Neuronal stem cell (in vitro differentiated cells): ENCODE measurements at regions not wholly inside any gene's neighbourhood (a gene's known extent, or its start where the extent isn't known, plus 50 kb on each side); places are given as distances from the start of the nearest gene placed in this dataset.

Experiments used
- DNase-seq: peaks from one replicate; pipeline ENCODE4 v3.0.0-alpha.2; 2013; ENCODE audit warnings: low spot score
- H2AFZ ChIP-seq: one replicate; pipeline ENCODE4 v1.6.1; 2013; ENCODE audit warnings: mild to moderate bottlenecking, low read length, inconsistent platforms
- H2AK5ac ChIP-seq: 2 replicates; pipeline ENCODE4 v1.6.1; 2013; ENCODE audit warnings: low read depth, mild to moderate bottlenecking, inconsistent platforms, low read length, moderate library complexity, mixed read lengths
- H2BK120ac ChIP-seq: 2 replicates; pipeline ENCODE4 v1.6.1; 2013; ENCODE audit warnings: low read depth, mild to moderate bottlenecking, inconsistent platforms, low read length, moderate library complexity, mixed read lengths
- H2BK12ac ChIP-seq: one replicate; pipeline ENCODE4 v1.6.1; 2013; ENCODE audit warnings: low read length, inconsistent platforms
- H2BK15ac ChIP-seq: 2 replicates; pipeline ENCODE4 v1.6.1; 2013; ENCODE audit warnings: mild to moderate bottlenecking, low read length, inconsistent platforms, mixed read lengths
- H2BK5ac ChIP-seq: one replicate; pipeline ENCODE4 v1.6.1; 2013; ENCODE audit warnings: inconsistent platforms, mild to moderate bottlenecking, low read length, moderate library complexity
- H3K14ac ChIP-seq: one replicate; pipeline ENCODE4 v1.6.1; 2013; ENCODE audit warnings: low read length, inconsistent platforms
- H3K18ac ChIP-seq: 2 replicates; pipeline ENCODE4 v1.6.1; 2013; ENCODE audit warnings: low read length, inconsistent platforms
- H3K23ac ChIP-seq: 2 replicates; pipeline ENCODE4 v1.6.1; 2013; ENCODE audit warnings: low read depth, mild to moderate bottlenecking, mixed read lengths, low read length, inconsistent platforms; ENCODE audit not compliant: poor library complexity
- H3K27ac ChIP-seq: replicated peaks from 3 replicates; pipeline ENCODE4 v1.5.1; 2013; ENCODE audit warnings: low read length, inconsistent platforms
- H3K27me3 ChIP-seq, 3 experiments: 2 replicates each; pipeline ENCODE4 v1.6.1; 2013; ENCODE audit warnings: low read length in 3 of 3, mild to moderate bottlenecking in 2 of 3, inconsistent platforms in 1 of 3, low read depth in 1 of 3, mixed read lengths in 1 of 3, moderate library complexity in 1 of 3; ENCODE audit not compliant: control insufficient read depth in 3 of 3, insufficient read depth in 3 of 3
- H3K36me3 ChIP-seq, 2 donors: replicated peaks in 1 of 2; 2 replicates each; pipeline ENCODE4 v1.6.1; 2013; ENCODE audit warnings: low read length in 2 of 2; ENCODE audit not compliant: control insufficient read depth in 2 of 2, insufficient read depth in 2 of 2
- H3K4ac ChIP-seq: 2 replicates; pipeline ENCODE4 v1.6.1; 2013; ENCODE audit warnings: inconsistent platforms, mild to moderate bottlenecking, low read length, moderate library complexity
- H3K4me1 ChIP-seq, 2 donors: 1 replicate in 1 of 2; 2 replicates in 1 of 2; pipeline ENCODE4 v1.6.1; 2013; ENCODE audit warnings: low read length in 2 of 2, low read depth in 1 of 2; ENCODE audit not compliant: control insufficient read depth in 2 of 2, insufficient read depth in 1 of 2
- H3K4me2 ChIP-seq: one replicate; pipeline ENCODE4 v1.6.1; 2013; ENCODE audit warnings: mild to moderate bottlenecking, low read length, inconsistent platforms; ENCODE audit not compliant: insufficient read depth, poor library complexity, severe bottlenecking
- H3K4me3 ChIP-seq, 2 donors: 2 replicates each; pipeline ENCODE4 v1.5.1; 2013; ENCODE audit warnings: low read length in 2 of 2, mild to moderate bottlenecking in 2 of 2, inconsistent platforms in 1 of 2, moderate library complexity in 1 of 2
- H3K79me1 ChIP-seq: one replicate; pipeline ENCODE4 v1.6.1; 2013; ENCODE audit warnings: low read depth, mild to moderate bottlenecking, inconsistent platforms, low read length, moderate library complexity
- H3K9ac ChIP-seq: one replicate; pipeline ENCODE4 v1.6.1; 2013; ENCODE audit warnings: mild to moderate bottlenecking, low read depth, low read length, inconsistent platforms; ENCODE audit not compliant: poor library complexity
- H3K9me3 ChIP-seq, 2 donors: replicated peaks in 1 of 2; 2 replicates each; pipeline versions ENCODE3 to v1.6.1; 2013; ENCODE audit warnings: low read length in 2 of 2, mild to moderate bottlenecking in 2 of 2, inconsistent platforms in 1 of 2, low read depth in 1 of 2, mixed read lengths in 1 of 2, moderate library complexity in 1 of 2; ENCODE audit not compliant: control insufficient read depth in 2 of 2, insufficient read depth in 1 of 2
- H4K8ac ChIP-seq: one replicate; pipeline ENCODE4 v1.6.1; 2013; ENCODE audit warnings: low read depth, mild to moderate bottlenecking, inconsistent platforms, low read length, moderate library complexity
- H4K91ac ChIP-seq: one replicate; pipeline ENCODE4 v1.6.1; 2013; ENCODE audit warnings: low read length, low read depth, mild to moderate bottlenecking, inconsistent platforms; ENCODE audit not compliant: poor library complexity
- WGBS, 2 donors: extraction: QIAGEN DNeasy Blood & Tissue Kit; methylation state at CpG; one replicate each; pipeline ENCODE4 v1.1.7; 2013; ENCODE audit warnings: missing lambda C conversion rate in 2 of 2, mixed read lengths in 1 of 2; ENCODE audit not compliant: insufficient read length in 2 of 2, insufficient replicate concordance in 1 of 2; ENCODE audit errors: extremely low coverage in 2 of 2; 5-methylcytosine and 5-hydroxymethylcytosine counted together

DNA sequence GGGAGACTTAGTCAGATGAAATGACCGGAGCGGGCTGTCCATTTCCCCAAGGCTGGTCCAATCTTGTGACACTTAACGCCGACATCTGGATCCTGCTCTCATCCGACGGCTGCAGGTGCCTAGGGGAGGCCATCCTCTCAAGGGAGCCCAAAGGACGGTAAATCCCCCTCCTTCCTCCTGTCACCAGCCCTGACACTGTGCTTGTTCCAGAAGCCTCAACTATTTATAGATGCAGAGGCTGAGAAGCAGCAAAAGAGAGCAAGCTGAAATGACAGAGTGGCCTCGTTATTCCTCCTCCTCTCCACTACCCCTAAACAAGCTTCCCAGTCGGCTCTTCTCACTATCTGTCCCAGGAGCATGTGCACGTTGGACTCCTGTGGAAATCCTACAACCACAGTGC, 533.7 kb downstream of the LIG4 start:
- Histone ChIP-seq H3K79me1 (no peaks in the 10 kb centered on the region), H2AFZ (no peak overlapping the region), H2BK12ac (no peak overlapping the region), H3K4me1 (peaks cover 0 to 2% of the 10 kb centered on the region in 2 donors), H3K9me3 (peaks cover 0 to 2% of the 10 kb centered on the region in 2 donors), H2AK5ac (no peak overlapping the region), H3K4me3 (no peak overlapping the region), H3K36me3 (no peaks in the 10 kb centered on the region), H2BK15ac (no peak overlapping the region), H2BK5ac (no peak overlapping the region), H4K8ac (no peak overlapping the region), H3K14ac (no peak overlapping the region), H2BK120ac (no peak overlapping the region), H3K27me3 (no peaks in the 10 kb centered on the region), H3K4me2 (no peak overlapping the region), H3K23ac (no peak overlapping the region), H3K9ac (no peak overlapping the region), H3K4ac (no peak overlapping the region), H3K18ac (peak overlapping the region; percentile 36), H3K27ac (no peak overlapping the region), H4K91ac (no peak overlapping the region)
- WGBS, 2 donors = no CpG with 5 or more reads among the region's 10 CpGs
- DNase-seq = no peak

DNA sequence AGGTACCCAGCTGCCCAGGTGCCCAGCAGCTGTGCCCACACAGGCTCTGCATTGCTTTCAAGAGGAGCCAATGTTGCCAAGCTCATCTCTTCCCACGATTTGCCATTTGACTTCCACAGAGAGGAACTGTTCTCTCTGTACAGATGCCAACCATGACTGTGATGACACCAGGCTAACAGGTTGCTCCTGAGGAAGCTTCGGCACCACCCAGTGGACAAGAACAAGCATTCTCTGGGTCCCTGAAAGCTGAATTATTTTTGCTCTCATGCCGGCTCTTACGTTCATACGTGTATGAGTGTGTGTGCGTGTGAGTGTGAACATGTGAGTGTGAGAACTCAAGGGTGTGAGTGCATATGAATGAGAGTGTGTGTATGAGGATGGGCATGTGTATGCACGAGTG, 535.2 kb downstream of the LIG4 start:
- Histone ChIP-seq H3K27ac (no peak overlapping the region), H3K18ac (no peak overlapping the region), H3K4me3 (no peak overlapping the region), H3K14ac (no peak overlapping the region), H3K27me3 (no peaks in the 10 kb centered on the region), H3K23ac (no peak overlapping the region), H3K9ac (no peak overlapping the region), H2BK120ac (no peak overlapping the region), H3K4ac (no peak overlapping the region), H3K9me3 (peaks cover 0 to 2% of the 10 kb centered on the region in 2 donors), H3K36me3 (no peaks in the 10 kb centered on the region), H3K79me1 (no peaks in the 10 kb centered on the region), H3K4me1 (peaks cover 0 to 2% of the 10 kb centered on the region in 2 donors), H2AFZ (no peak overlapping the region), H2BK15ac (no peak overlapping the region), H2AK5ac (no peak overlapping the region), H3K4me2 (no peak overlapping the region), H4K8ac (no peak overlapping the region), H2BK5ac (no peak overlapping the region), H4K91ac (no peak overlapping the region), H2BK12ac (no peak overlapping the region)
- WGBS, 2 donors = 100% methylated on average over 1 of the region's 7 CpGs
- no peak for DNase-seq

DNA sequence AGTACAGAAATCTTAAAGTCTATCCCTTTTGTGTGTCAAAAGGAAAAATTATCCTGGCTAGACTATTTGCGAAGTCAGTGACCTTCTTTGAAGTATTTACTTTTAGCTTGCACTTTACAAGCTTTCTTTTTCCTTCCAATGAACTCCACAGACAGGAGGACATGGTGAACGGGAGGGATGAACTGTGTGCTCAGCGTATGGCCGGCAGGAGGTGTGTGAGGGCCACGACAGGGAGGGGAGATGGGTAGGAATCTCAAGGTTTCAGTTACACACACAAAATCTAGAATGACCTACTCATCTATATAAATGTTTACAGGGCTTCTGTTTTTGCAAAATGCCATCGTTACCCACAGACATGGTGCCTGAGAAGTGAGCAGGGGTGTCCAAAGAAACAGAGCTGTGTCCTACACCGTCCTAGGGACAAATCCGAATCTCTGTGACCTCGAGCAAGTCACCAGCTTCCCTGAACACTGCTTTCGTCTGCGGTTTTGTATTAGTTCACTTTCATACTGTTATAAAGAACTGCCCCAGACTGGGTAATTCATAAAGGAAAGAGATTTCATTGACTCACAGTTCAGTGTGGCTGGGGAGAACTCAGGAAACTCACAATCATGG, 537.2 kb downstream of the LIG4 start:
- DNase-seq = no peak
- H3K4me1 ChIP-seq = no peaks in the 10 kb centered on the region
- no peaks in the 10 kb centered on the region for H3K27me3 ChIP-seq
- no peak overlapping the region for H3K23ac ChIP-seq
- H3K9me3 ChIP-seq = peaks cover 0 to 2% of the 10 kb centered on the region in 2 donors
- no peaks in the 10 kb centered on the region for H3K36me3 ChIP-seq
- H3K9ac ChIP-seq = no peak overlapping the region
- no peak overlapping the region for H2BK12ac ChIP-seq
- WGBS, 2 donors = no CpG with 5 or more reads among the region's 11 CpGs
- H3K18ac ChIP-seq = no peak overlapping the region
- H2AK5ac ChIP-seq = no peak overlapping the region
- no peak overlapping the region for H3K14ac ChIP-seq
- no peak overlapping the region for H2BK5ac ChIP-seq
- no peak overlapping the region for H2BK120ac ChIP-seq
- no peak overlapping the region for H3K4me2 ChIP-seq
- H4K91ac ChIP-seq = no peak overlapping the region
- no peaks in the 10 kb centered on the region for H3K79me1 ChIP-seq
- H2AFZ ChIP-seq = no peak overlapping the region
- H3K27ac ChIP-seq = no peak overlapping the region
- H3K4ac ChIP-seq = no peak overlapping the region
- no peak overlapping the region for H4K8ac ChIP-seq
- H3K4me3 ChIP-seq = no peak overlapping the region
- H2BK15ac ChIP-seq = no peak overlapping the region

DNA sequence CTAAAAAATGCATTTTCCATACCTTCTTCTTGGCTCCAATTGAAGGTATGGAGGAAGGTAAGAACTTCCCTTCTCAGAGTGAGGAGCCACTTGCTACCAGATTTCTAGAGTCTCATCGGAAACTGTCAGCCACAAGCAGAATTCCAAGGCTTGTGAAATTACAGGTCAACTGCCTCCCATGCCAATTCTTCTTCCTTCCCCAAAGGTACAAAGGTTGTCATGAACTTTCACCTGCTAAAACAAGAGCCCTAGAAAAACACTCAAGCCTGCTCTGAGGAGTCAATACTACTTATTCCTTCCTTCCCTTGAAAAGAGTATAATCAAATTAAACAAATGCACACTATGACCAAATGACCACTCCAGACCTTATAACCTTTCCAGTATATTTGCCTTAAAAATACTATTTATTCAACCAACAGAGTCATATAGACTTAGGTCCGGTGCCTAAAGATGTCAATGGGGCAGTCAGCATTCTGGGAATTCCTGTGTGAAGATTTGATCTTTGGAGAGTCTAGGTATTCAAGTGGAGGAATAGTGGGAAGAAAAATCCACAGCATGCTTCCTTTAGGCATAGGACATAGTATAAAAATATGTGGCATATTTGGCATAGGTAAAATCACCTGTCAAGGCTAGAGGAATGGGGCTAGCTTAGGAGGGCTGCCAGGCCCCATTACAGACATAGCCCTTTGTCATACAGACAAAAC, 539.3 kb downstream of the LIG4 start:
- no peak overlapping the region for H2BK12ac ChIP-seq
- no CpG with 5 or more reads among the region's 2 CpGs for WGBS, 2 donors
- H3K36me3 ChIP-seq = no peaks in the 10 kb centered on the region

More for the DNA sequence above, 539.3 kb downstream of the LIG4 start:
- Histone ChIP-seq H2AK5ac (no peak overlapping the region), H3K18ac (no peak overlapping the region), H3K4me1 (no peaks in the 10 kb centered on the region), H2BK15ac (no peak overlapping the region), H3K9ac (no peak overlapping the region), H2AFZ (no peak overlapping the region), H3K4me3 (no peak overlapping the region), H4K91ac (no peak overlapping the region), H2BK5ac (no peak overlapping the region), H3K14ac (no peak overlapping the region), H4K8ac (no peak overlapping the region), H3K4ac (no peak overlapping the region), H3K9me3 (peaks cover 0 to 2% of the 10 kb centered on the region in 2 donors), H2BK120ac (no peak overlapping the region), H3K27me3 (no peaks in the 10 kb centered on the region), H3K27ac (no peak overlapping the region), H3K4me2 (no peak overlapping the region), H3K79me1 (no peaks in the 10 kb centered on the region), H3K23ac (no peak overlapping the region)
- no peak for DNase-seq
